Panc1 (cell line): ENCODE measurements at regions not wholly inside any gene's neighbourhood (a gene's known extent, or its start where the extent isn't known, plus 50 kb on each side); places are given as distances from the start of the nearest gene placed in this dataset.

Experiments used
- ATAC-seq: fragments of 200-7000 bp; cut with Tn5 transposase; 2 replicates; pipeline ENCODE4 v1.9.1; 2020; ENCODE audit warnings: mild to moderate bottlenecking, moderate library complexity
- BruUV-seq: library from RNA; stranded (reverse); fragments of 400-500 nt; replicated peaks from 2 replicates; lab custom pipeline; 2021; lab: Mats Ljungman, UMichigan
- CTCF ChIA-PET: fragments of 300-600 bp; sonication (Branson Sonifier 250); formaldehyde crosslinking; loops from one replicate; lab custom pipeline; 2022; ENCODE audit warnings: antibody characterized with exemption; lab: Charles Lee
- POLR2A ChIA-PET: fragments of 300-600 bp; sonication (Branson Sonifier 250); formaldehyde crosslinking; loops from one replicate; lab custom pipeline; 2022; ENCODE audit warnings: antibody characterized with exemption; lab: Charles Lee
- DNase-seq: peaks from one replicate; pipeline ENCODE4 v3.0.0-alpha.2; 2010; ENCODE audit warnings: low read depth, low spot score
- H3K27ac ChIP-seq: 2 replicates; pipeline ENCODE4 v1.5.1; 2011; ENCODE audit warnings: mild to moderate bottlenecking, low read length, inconsistent platforms
- H3K27me3 ChIP-seq: fragments of 200-500 bp; sonication (Bioruptor generic); 2 replicates; pipeline ENCODE4 v1.6.0; 2014; ENCODE audit warnings: low read length, inconsistent platforms; ENCODE audit not compliant: control insufficient read depth, insufficient read depth
- H3K36me3 ChIP-seq: fragments of 200-500 bp; sonication (Bioruptor generic); 2 replicates; pipeline ENCODE4 v1.5.1; 2014; ENCODE audit warnings: inconsistent platforms, mild to moderate bottlenecking, low read length, moderate library complexity; ENCODE audit not compliant: control insufficient read depth, insufficient read depth
- H3K4me1 ChIP-seq: 2 replicates; pipeline ENCODE4 v1.5.1; 2011; ENCODE audit warnings: inconsistent platforms, mild to moderate bottlenecking, low read length, moderate library complexity; ENCODE audit not compliant: control insufficient read depth, insufficient read depth
- H3K4me3 ChIP-seq, 2 experiments: 2 replicates each; pipeline ENCODE4 v1.5.1; 2011 to 2012; ENCODE audit warnings: low read depth in 2 of 2, low read length in 2 of 2, mild to moderate bottlenecking in 2 of 2, inconsistent platforms in 1 of 2, moderate library complexity in 1 of 2
- H3K9me3 ChIP-seq: fragments of 200-500 bp; sonication (Bioruptor generic); 2 replicates; pipeline ENCODE4 v1.5.1; 2014; ENCODE audit warnings: low read depth, mild to moderate bottlenecking, inconsistent platforms, low read length, moderate library complexity; ENCODE audit not compliant: control insufficient read depth, insufficient read depth
- POLR2AphosphoS5 ChIP-seq: IDR thresholded peaks from 2 replicates; pipeline ENCODE4 v1.6.1; 2012; ENCODE audit warnings: mild to moderate bottlenecking, low read depth, low read length, moderate library complexity
- REST ChIP-seq, 2 experiments: IDR thresholded peaks; 2 replicates each; pipeline ENCODE4 v1.6.1; 2011 to 2012; ENCODE audit warnings: low read depth in 2 of 2, control low read depth in 1 of 2, low read length in 1 of 2, mild to moderate bottlenecking in 1 of 2, moderate library complexity in 1 of 2; ENCODE audit not compliant: insufficient read depth in 1 of 2
- SIN3A ChIP-seq: IDR thresholded peaks from 2 replicates; pipeline ENCODE4 v1.6.1; 2012; ENCODE audit warnings: low read depth, mild to moderate bottlenecking, low read length, moderate library complexity, borderline replicate concordance; ENCODE audit not compliant: insufficient read depth
- TCF7L2 ChIP-seq: IDR thresholded peaks from 2 replicates; pipeline ENCODE4 v1.6.1; 2011; ENCODE audit warnings: mild to moderate bottlenecking, low read depth, low read length, inconsistent platforms
- in situ Hi-C: cut with HindIII; loops from 2 replicates; pipeline ENCODE4 v1.10.0; 2016; ENCODE audit warnings: low sequenced_read_pairs, low pct_unique_long_range_greater_than_20kb
- intact Hi-C: fragments of 100-400 bp; cut with micrococcal nuclease; formaldehyde crosslinking; loops from one replicate; pipeline ENCODE4 v1.10.0; 2022; ENCODE audit not compliant: unreplicated experiment
- TF ChIP-seq, protein P1 (sequence below): fragments of 450-650 bp; IDR thresholded peaks from 2 replicates; pipeline ENCODE4 v1.5.1; 2017; ENCODE audit warnings: mild to moderate bottlenecking

DNA sequence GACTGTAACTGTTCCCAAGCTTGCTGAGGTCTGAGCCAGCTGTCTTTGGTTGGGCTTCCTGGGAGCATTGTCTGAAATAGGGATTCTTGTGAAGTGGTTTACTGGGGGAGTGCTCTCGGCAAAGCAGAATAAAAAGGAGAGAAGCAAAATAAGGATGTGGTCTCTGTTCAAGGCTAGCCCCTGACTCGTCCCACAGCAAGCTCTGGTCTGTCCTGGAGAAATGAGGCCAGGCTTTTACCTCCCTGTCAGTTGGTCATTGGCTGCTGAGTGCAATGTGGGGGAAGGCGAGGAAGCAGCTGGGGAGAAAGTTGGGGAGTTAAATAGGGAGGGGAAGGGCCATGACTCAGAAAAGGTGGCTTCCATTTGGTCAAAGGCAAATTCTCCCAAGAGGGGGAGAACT, 303.9 kb upstream of the DUSP10 start:
- H3K9me3 ChIP-seq = no peaks in the 10 kb centered on the region
- POLR2A ChIA-PET = interaction anchor here (0.7 kb wide), 1 partner anchor 22 kb away, joined by 4 read pairs; no protein-coding TSS in a partner anchor
- intact Hi-C loops = no loop called here
- no peaks in the 10 kb centered on the region for H3K27me3 ChIP-seq
- no peak for TF ChIP-seq POLR2AphosphoS5
- TF ChIP-seq, protein P1, sequence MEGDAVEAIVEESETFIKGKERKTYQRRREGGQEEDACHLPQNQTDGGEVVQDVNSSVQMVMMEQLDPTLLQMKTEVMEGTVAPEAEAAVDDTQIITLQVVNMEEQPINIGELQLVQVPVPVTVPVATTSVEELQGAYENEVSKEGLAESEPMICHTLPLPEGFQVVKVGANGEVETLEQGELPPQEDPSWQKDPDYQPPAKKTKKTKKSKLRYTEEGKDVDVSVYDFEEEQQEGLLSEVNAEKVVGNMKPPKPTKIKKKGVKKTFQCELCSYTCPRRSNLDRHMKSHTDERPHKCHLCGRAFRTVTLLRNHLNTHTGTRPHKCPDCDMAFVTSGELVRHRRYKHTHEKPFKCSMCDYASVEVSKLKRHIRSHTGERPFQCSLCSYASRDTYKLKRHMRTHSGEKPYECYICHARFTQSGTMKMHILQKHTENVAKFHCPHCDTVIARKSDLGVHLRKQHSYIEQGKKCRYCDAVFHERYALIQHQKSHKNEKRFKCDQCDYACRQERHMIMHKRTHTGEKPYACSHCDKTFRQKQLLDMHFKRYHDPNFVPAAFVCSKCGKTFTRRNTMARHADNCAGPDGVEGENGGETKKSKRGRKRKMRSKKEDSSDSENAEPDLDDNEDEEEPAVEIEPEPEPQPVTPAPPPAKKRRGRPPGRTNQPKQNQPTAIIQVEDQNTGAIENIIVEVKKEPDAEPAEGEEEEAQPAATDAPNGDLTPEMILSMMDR = no peak
- no peak for TF ChIP-seq REST (IDR thresholded peaks at IDR 0.05; ENCODE audit: insufficient read depth in 1 of 2, low read depth in 2 of 2, low read length in 1 of 2)
- TF ChIP-seq SIN3A = no peak
- TF ChIP-seq TCF7L2 = no peak
- H3K27ac ChIP-seq = no peak overlapping the region
- CTCF ChIA-PET = no interaction called here
- no peak for DNase-seq
- no peaks in the 10 kb centered on the region for H3K4me1 ChIP-seq
- in situ Hi-C loops = no loop called here
- no peak for ATAC-seq
- no peak overlapping the region for H3K4me3 ChIP-seq
- BruUV-seq = no TSS peak
- no peaks in the 10 kb centered on the region for H3K36me3 ChIP-seq

- TF ChIP-seq POLR2AphosphoS5 = no peak
- TF ChIP-seq SIN3A = no peak
- TF ChIP-seq TCF7L2 = no peak
- no peak for TF ChIP-seq REST (IDR thresholded peaks at IDR 0.05; ENCODE audit: insufficient read depth in 1 of 2, low read depth in 2 of 2, low read length in 1 of 2)
- TF ChIP-seq, protein P1 = no peak
- Histone ChIP-seq H3K36me3 (no peaks in the 10 kb centered on the region), H3K27me3 (no peaks in the 10 kb centered on the region), H3K4me3 (no peak overlapping the region), H3K9me3 (no peaks in the 10 kb centered on the region), H3K4me1 (no peaks in the 10 kb centered on the region), H3K27ac (no peak overlapping the region)
- in situ Hi-C loops = no loop called here
- ATAC-seq (no peak), DNase-seq (no peak)
- intact Hi-C loops = no loop called here
- BruUV-seq = no TSS peak
- ChIA-PET POLR2A (no interaction called here), CTCF (no interaction called here)
Measured at GRCh38 chr1:222045236-222045635, 303.3 kb upstream of the DUSP10 start.
